HT1080 (cell line): ENCODE measurements at regions not wholly inside any gene's neighbourhood (a gene's known extent, or its start where the extent isn't known, plus 50 kb on each side); places are given as distances from the start of the nearest gene placed in this dataset.

Experiments
- DNase-seq: peaks from one replicate; pipeline ENCODE4 v3.0.0-alpha.2; 2015; ENCODE audit warnings: low read depth

GRCh38 chr11:20311444-20311843, 52.1 kb upstream of the HTATIP2 start:
- no peak for DNase-seq

GRCh38 chr11:20310596-20311394, 52.7 kb upstream of the HTATIP2 start:
- DNase-seq, result no peak

- DNase-seq, result no peak
These were observed 53.4 kb upstream of the HTATIP2 start for GRCh38 chr11:20310137-20310536.

- DNase-seq, result no peak
These were observed 54.1 kb upstream of the HTATIP2 start for GRCh38 chr11:20309231-20310025.

- no peak for DNase-seq
These were observed 54.9 kb upstream of the HTATIP2 start for GRCh38 chr11:20308601-20309000.

- no peak for DNase-seq
These were observed 60.0 kb upstream of the HTATIP2 start for GRCh38 chr11:20303391-20303965.

- DNase-seq, result no peak
These were observed 69.5 kb upstream of the HTATIP2 start for GRCh38 chr11:20293992-20294391.

- no peak for DNase-seq
These were observed 70.0 kb upstream of the HTATIP2 start for GRCh38 chr11:20293531-20293930.

GRCh38 chr11:20289732-20290131, 73.8 kb upstream of the HTATIP2 start:
- DNase-seq, result no peak

- no peak for DNase-seq
These were observed 80.0 kb upstream of the HTATIP2 start for GRCh38 chr11:20283475-20283874.

- DNase-seq, result no peak
These were observed 84.8 kb upstream of the HTATIP2 start for GRCh38 chr11:20278727-20279126.

- no peak for DNase-seq
These were observed 86.5 kb upstream of the HTATIP2 start for GRCh38 chr11:20277014-20277413.

- no peak for DNase-seq
These were observed 87.2 kb upstream of the HTATIP2 start for GRCh38 chr11:20275987-20276965.

GRCh38 chr11:20274031-20274430, 89.5 kb upstream of the HTATIP2 start:
- no peak for DNase-seq

GRCh38 chr11:20261526-20261925, 101.3 kb upstream of the DBX1 start:
- DNase-seq, result peak; percentile 66

- no peak for DNase-seq
These were observed 100.0 kb upstream of the DBX1 start for GRCh38 chr11:20260307-20260706.

- DNase-seq, result peak; percentile 51
These were observed 99.2 kb upstream of the DBX1 start for GRCh38 chr11:20259506-20259905.

GRCh38 chr11:20258376-20258895, 98.2 kb upstream of the DBX1 start:
- DNase-seq, result no peak

- no peak for DNase-seq
These were observed 96.7 kb upstream of the DBX1 start for GRCh38 chr11:20256925-20257324.

- DNase-seq, result no peak
These were observed 93.5 kb upstream of the DBX1 start for GRCh38 chr11:20253796-20254195.

GRCh38 chr11:20251496-20251895, 91.2 kb upstream of the DBX1 start:
- DNase-seq, result no peak
